CD4-positive, alpha-beta T cell treated with Interleukin-12 subunit alpha and Interleukin-12 subunit beta, for 1 hour (primary cell): ENCODE measurements at regions not wholly inside any gene's neighbourhood (a gene's known extent, or its start where the extent isn't known, plus 50 kb on each side); places are given as distances from the start of the nearest gene placed in this dataset.

Source experiments
- DNase-seq: peaks from one replicate; pipeline ENCODE4 v3.0.0-alpha.2; 2020

DNA sequence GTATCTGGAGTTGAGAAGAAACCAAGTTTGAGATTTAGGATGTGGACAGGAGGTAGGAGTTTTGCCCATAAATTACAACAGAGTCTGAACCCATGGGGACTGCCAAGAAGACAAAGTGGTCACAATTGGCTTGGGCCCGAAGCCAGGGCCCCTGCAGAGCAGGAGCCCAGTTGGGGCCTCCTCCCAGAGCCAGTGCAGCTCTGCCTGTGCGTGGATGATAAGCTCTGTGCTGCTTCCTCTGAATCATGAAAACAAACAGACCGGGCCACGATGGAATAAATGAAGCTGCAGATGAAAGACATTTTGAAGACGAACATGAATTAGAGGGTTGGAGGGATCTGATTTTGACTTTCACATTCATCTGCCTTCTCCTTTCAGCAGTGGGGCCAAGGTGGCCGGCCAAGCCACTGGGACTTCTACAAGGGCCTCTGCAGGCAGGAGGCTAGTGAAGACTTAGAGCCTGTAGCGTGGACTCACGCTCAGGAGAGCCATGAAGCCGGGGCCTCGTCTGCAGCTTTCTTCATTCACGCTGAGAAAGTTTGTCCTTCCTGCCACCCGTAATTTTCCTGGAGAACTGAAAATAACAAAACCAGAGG, 156.8 kb upstream of the LYZL1 start:
- DNase-seq, result no peak

DNA sequence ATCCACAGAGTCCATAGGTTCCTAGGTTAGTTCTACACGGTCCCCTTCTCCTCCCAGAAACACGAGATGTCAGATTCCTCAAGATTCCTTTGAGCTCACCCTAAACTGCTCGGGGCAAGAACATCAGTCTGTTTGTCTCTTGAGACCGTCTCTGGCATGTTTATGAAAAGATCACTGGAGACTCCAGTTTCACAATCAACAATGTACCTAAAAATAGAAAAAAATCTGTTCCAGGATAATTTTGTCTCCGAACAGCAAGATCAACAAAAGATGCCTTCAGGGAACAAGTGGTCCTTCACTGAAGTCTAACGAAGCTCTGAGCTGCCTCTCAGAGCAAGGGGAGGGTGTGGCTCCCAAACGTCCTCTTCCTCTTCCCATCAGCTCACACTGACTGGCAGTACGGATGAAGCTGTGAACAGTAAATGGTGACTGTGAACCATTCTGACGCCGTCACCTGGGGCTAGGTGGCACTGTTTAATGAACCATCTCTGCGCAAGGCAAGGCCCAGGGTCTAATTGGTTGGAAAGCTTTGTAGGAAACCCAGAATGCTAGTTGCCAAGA, 156.2 kb upstream of the LYZL1 start:
- DNase-seq, result no peak

DNA sequence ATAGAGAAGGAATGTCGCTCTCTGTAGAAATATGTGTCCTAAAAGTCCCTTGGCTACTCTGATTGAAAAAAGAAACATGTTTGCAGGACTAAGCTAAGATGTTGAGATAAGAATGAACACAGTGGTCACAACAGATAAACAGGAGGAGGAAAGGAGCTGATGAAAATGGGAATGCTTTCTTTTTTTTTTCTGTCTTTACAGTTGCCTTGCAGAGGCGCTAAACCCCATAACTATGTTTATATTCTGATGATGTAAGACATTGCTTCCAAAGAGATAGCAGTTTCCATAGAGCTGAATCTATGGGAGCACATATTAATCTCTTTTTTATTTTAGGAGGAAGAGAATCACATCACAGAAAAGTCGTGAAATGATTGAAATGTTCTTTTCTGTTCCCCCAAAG, 153.5 kb upstream of the LYZL1 start:
- DNase-seq, result no peak

DNA sequence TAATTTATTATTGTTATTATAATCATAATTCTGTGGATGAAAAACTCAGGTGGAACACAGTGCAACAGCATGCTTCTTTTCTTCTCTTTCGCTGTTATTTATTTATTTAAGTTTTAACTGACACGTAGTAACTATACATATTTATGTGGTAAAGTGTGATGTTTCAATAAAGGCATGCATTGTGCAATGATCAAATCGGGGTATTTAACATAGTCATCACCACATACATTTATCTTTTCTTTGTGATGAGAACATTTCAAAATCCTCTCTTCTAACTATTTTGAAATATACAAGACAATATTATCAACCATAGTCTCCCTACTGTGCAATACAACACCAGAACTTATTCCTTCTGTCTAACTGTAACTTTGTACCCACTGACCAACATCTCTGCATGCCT, 152.5 kb upstream of the LYZL1 start:
- DNase-seq, result no peak

DNA sequence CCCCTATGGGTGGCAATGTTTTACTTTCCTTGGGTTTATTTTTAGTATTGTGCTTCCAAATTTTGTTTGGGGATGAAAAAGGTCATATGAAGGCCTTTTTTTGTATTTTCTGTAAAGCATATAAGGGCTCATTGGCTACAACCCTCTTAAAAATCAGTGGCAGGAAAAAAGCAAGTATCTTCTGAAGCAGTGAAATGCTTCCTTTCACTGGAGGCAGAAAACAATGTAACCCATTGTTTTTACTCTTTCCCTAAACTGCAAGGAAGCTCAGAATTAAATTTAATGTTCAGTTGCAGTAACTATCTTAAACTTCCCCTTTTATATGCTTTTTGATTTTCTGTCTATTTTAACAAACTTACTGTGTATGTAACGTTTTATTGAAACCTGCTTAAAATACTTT, 148.7 kb upstream of the LYZL1 start:
- DNase-seq, result no peak

DNA sequence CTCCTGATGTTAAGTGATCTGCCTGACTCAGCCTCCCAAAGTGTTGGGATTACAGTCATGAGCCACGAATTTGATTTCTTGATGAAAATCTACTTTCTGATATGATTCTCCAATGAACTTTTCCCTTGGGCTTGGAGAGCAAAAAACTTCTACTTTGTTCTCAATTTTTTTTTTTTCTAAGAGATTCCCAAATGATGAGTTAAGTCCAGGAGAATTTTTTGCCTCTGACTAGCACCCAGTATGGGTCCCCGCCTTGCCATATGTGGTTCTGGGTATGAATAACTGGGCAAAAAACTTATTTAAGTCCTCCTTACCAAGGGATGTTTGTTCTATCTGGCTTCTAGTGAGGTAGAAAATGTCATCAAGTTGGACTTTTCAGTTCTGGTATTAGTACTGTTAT, 147.9 kb upstream of the LYZL1 start:
- DNase-seq, result no peak

DNA sequence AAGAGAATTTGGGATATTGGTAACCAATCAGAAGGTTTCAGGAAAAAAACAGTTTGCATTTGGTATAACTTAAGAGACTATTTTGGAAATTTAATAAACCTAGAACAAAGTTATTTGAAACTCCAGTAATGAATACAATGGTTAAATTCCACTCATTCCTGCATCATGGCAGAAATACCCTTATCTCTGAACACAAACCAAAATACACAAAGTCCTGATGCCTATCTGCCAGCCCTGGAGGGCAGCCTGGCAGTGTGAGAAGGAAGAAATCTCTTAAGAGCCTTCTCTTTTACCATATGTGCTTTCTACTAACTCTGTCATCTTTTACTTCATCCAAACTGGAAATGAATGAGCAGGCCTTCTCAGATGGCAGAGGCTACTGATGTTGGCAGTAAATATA, 147.1 kb upstream of the LYZL1 start:
- no peak for DNase-seq

DNA sequence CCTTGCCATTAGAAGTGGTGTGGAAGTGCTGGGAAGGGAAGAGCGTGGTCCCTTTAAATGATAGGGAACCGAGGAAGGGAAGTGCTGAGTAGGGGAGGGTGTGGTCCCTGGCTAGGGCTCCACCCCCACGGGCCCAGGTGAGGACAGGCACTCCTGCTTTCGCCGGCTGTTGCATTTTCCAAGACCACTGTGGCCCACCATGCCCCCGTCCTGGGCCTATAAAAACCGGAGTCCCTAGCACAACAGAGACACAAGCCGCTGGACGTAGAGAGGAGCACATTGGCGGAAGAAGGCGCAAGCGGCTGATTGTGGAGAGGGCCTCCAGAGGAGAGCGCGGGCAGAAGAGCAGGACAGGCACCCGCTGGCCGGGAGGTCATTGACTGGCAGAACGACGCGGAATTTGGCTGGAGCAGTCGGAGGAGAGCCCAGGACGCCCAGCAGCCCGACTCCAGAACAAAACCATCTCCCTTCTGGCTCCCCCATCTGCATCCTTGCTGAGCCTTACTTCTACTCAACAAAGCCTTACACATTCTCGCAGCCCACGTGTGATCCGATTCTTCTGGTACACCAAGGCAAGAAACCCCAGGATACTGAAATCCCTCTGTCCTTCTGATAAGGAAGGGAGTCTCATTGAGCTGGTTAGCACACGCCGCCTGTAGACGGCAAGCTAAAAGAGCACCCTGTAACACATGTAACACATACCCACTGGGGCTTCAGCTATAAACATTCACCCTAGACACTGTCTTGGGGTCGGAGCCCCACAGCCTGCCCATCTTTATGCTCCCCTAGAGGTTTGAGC, 146.2 kb upstream of the LYZL1 start:
- DNase-seq, result no peak

DNA sequence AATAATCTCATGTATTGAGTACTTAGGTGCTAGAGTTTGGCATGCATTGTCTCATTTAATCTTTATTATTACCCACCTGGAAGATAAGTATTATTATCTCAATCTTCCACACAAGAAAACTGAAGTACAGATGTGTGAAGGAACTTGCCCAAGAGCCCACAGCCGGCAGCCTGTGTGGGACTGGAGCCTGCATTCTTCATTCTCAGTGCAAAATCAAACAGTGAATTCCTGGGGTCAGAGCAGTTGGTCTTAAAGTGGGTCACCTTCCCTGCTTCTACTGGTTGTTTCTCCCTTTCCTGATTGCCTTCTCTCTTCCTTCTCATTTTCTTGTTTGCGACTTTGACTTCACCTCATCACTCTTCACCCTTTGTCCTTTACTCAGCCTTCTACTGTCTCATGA, 144.7 kb upstream of the LYZL1 start:
- DNase-seq, result no peak

DNA sequence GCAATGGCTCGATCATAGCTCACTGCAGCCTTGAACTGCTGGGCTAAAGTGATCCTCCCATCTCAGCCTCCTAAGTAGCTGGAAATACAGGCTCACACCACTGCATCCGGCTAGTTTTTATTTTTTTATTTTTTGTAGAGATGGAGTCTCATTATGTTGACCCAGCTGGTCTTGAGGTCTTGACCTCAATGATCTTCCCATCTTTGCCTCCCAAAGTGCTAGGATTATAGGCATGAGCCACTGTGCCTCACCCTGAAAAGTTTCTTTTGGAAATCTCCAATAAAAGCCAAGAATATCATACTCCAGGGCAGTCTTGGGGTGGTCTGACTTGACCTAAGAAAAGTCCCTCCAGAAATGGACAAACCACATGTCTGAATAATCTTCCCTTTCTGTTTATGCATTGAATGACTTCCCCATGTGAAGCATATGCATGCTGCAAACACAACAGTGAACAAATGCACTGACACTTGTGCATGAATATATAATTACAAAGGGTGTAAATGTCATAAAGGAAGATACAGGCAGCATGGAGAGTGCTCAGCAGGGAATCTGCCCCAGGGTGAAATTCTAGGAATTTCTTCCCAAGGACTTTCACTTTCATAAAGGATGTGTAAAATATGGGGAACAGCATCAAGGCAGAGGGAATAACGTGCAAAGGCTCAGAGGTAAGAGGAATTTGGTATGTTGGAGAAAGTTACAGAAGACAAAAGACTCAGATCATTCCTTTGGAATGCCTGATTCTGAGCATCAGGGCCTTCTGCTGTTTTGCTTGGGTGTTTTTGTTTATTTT, 142.4 kb upstream of the LYZL1 start:
- DNase-seq, result no peak

DNA sequence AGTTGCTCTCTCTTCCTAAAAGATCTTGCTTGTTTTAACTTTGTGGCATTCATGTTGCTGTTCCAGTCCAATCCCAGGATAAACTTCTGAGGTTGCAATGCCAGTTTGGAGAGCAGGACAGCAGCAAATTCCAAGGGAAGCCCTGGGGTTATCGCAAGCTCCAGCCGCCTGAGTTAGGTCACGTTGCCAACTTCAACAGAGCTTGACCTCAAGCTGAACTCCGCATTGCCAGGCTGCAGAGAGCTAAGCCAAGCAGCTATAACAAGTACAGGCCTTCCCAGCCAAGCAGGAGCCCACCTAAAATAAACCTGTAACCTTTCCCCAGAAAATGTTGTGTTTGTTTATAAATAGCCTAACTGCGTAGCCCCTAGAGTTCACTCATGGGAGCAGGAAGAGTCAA, 138.9 kb upstream of the LYZL1 start:
- DNase-seq, result no peak

DNA sequence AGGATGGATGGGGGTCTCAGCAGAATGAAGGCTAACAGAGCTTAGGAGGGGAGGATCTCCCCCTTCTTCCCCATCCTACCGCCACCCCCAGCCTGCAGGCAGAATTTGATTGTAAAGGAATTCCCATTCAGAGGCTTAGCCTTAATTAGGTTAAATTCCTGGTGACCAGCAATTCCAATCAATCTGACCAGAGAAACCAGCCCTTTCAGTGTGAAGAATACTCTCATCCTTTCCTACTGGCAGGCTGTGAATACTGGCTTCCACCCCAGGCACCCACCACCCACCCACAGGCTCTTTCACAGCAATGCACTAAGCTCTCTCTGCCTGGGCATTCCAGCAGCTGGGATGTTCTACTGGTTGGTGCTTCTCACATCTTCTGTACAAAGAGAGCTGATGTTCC, 137.9 kb upstream of the LYZL1 start:
- no peak for DNase-seq

DNA sequence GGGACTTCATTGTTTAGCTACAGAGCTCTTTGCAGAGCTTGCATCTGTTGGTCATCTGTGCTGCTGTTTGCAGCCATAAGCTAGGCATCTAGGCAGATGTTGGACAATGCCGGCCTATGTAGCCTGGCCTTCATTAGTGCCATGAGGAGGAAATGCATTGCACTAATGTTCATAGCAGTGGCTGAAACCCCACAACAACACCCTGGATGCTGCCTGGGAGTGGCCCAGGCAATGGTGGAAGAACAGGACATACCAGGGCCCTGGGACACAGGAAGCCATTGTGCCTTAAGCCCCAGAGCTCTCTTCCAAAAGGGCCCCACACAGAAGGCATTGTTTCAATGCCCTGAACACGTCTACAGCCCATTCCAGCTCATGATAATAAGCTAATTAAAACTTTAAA, 131.5 kb upstream of the LYZL1 start:
- no peak for DNase-seq

DNA sequence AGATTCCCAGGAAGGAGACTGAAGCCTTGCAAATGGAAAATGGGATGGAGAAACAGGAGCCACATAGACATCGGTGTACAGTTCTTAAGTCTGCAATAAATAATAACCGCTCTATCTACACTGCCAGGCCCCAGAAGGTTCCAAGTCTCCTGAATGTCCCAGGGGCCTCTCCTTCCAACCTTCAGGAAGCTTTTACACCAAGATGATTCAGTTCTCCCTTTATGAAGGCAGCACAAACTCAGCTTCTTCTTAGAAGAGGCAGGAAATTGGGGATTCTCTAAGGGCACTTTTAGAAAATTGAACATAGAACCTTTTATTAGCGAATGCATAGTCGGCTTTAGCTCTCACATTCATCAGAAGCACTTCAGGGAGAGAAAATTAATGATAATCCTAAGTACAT, 130.8 kb upstream of the LYZL1 start:
- DNase-seq, result no peak

DNA sequence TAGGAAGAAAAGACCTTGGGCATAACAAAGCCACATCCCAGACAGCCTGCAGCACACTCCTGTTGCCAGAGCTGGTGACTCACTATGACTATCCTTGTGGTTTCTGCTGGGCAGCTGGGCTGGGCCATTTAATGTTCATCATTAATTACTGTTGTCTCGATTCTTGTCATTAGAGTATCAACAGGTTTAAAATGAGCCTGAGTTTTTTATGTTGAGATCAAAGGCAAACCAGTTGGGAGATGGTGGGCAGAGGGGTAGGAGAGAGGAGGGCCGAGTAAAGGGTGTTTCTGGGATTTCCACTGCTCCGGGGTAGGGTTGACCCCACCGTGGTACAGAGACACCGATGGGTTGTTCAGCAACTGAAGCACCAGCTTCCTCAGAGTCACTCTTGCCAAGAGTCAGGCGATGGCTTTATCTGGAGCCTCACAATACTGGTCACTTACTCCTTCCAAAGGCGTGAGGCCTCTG, 128.7 kb upstream of the LYZL1 start:
- DNase-seq, result no peak

DNA sequence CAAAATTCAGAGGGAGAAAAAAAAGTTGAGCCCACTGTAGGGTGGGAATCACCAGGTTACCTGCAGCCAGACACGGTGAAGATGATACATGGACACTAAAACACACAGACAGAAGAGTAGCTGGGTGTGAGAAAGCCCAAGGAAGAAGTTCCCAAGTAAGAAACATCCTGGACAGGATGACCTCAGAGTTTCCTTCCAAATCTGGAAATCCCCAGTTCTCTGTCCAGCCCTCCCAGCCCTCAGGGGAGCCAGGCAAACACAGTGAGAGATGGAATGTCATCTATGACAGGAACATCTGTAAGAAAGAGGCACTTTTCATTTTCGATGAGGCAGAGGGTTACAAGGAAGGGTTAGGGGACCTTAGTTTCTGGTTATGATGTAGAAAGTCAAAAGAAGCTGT, 125.1 kb upstream of the LYZL1 start:
- no peak for DNase-seq

DNA sequence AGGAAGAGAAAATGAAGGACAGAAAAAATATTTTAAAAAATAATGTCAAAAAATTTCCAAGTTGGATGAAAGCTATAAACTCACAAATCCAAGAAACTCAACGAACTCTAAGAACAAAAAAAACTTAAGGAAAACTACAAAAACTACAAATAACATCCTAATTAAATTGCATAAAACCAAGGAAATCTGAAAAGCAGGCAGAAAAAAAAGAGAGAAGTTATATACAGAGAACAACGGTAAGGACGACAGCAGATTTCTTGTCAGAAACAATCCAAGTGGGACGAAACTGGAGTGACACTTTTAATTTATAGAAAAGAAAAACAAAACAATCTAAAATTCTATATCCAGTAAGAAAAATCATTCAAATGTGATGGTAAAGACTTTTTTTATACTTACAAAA, 122.2 kb upstream of the LYZL1 start:
- DNase-seq, result no peak

DNA sequence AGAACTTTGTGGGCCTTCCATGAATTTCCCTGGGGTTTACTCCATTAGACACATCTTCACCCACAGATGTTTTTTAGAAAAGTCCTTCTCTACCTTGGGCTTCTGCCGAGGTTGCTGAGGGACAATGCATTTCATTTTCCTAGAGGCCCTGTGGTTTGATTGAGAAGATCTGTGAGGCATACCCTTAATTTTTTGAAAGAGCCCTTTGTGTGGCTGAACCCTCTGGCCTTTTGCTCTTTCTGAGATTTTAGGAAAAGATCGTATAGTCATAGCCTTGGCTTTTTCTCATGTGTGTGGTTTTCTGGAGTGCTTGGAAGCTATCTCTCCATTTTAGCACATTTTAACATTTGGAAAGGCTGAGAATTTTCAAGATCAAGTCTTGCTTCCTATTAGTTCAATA, 119.8 kb upstream of the LYZL1 start:
- DNase-seq, result no peak

DNA sequence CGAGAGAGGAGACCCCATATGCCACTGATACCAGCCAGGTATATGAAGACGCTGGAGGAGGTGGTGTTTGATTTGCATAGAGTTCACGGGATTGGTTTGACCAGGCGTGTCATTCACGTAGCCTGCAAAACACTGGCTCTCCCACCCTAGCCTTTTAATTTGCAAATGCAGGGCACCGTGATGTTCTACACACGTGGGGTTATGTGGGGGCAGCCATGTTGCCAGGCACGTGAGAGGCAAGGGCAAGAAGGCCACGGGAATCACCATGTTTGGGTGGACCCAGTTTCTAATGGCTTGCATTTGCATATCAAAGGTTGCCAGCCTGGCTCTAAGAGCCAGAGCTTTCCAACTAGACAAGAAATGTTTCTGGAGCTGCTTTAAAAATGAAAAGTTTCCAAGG, 117.2 kb upstream of the LYZL1 start:
- no peak for DNase-seq

DNA sequence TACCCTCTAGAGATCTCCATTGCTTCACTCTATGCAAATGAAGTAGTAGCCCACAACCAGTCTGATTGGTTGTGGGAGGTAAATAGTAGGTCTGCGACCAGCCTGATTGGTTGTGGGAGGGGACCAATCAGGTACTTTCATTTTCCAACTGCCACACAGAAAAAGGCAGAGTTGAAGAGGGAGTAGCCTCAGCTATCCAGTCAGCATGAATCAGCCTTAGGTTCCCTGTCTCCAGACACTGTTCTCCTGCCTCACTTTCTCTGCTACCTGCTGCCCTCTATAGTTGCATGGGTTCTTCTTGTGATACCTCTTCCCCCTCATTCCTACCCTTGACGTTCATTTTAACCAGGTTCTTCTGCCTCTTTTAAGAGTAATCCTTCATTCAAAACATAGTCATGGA, 114.5 kb upstream of the LYZL1 start:
- DNase-seq, result no peak

DNA sequence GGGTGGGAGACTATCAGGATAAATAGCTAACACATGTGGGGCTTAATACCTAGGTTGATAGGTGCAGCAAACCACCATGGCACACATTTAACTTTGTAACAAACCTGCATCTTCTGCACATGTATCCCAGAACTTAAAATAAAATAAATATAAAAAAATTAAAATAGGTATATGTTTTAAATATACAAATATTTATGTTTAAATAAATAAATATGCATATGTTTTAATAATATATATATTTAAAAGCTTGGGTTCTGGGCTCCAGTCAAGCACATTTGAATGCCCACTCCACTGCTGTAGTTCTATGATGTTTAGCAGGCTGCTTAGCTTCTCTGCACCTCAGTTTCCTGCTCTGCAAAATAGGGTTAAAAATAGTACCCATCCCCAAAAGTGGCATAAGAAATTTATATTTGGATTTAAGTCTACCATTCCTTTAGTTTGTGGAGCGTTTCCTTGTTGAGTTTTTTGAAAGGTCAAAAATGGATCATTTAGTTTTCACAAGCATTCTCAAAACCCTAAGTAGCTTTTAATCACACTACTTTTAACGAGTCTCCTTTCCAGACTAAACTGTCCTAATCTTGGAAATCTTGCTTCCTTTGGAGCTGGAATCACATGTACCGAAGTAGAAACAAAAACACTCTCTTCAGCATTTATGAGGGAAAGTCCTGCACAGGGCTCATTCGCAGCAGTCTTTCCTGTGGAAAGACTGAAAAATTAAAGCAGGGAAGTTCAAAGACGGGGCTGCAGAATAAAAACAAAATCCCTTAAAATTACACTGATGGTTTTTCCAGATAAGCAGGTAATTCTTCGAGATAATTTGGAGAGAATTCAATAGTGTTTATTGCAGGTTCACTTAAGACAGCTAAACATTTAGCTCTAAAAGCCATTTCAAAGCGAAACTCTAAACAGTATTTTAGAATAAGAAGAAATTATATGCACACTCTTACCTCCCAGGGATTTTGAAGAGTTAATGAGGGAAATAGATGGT, 111.7 kb upstream of the LYZL1 start:
- DNase-seq, result no peak

DNA sequence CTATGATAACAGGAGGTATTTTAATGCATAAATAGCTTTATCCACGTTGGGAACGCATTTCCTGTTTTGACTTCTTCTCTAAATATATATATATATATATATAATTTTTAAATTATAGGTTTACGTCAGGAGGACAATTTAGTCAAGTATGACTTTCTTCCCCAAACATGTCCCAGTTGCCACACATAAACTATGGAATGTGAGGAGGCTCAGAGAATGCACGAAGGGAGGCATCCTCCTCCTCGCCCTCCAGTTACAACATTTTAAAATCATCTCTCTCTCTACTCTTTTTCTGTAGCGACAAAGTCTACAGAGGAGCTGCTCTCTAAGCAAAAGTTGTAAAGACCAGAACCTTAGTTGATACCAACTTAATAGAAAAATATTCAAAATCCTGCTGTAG, 106.9 kb upstream of the LYZL1 start:
- no peak for DNase-seq
